ENCODE measurements at regions not wholly inside any gene's neighbourhood (a gene's known extent, or its start where the extent isn't known, plus 50 kb on each side); places are given as distances from the start of the nearest gene placed in this dataset.
A peak's percentile ranks its signal among the peaks of the same experiment; 100 is the strongest.

GRCh38 chr3:11089931-11090330, 64.4 kb upstream of the HRH1 start:
- H3K27me3 Mint-ChIP-seq, result peaks cover 3% of the 10 kb centered on the region
- H3K9me3 Mint-ChIP-seq, result no peaks in the 10 kb centered on the region
- H3K4me1 Mint-ChIP-seq, result no peaks in the 10 kb centered on the region
- POLR2A ChIA-PET, result no interaction called here
- no peaks in the 10 kb centered on the region for H3K36me3 Mint-ChIP-seq
- no peak overlapping the region for H3K4me3 Mint-ChIP-seq
- ATAC-seq (ENCODE audit: low read depth) (no peak), DNase-seq (no peak)
- H3K27ac Mint-ChIP-seq, result no peak overlapping the region

- Mint-ChIP-seq H3K27ac (no peak overlapping the region), H3K36me3 (no peaks in the 10 kb centered on the region), H3K4me3 (no peak overlapping the region), H3K27me3 (peaks cover 3% of the 10 kb centered on the region), H3K4me1 (no peaks in the 10 kb centered on the region), H3K9me3 (no peaks in the 10 kb centered on the region)
- DNase-seq (no peak), ATAC-seq (ENCODE audit: low read depth) (no peak)
- POLR2A ChIA-PET, result no interaction called here
These were observed 63.7 kb upstream of the HRH1 start for GRCh38 chr3:11090551-11090950.

GRCh38 chr3:11091088-11091590, 63.2 kb upstream of the HRH1 start:
- Mint-ChIP-seq H3K36me3 (no peaks in the 10 kb centered on the region), H3K9me3 (no peaks in the 10 kb centered on the region), H3K4me1 (no peaks in the 10 kb centered on the region), H3K27me3 (peaks cover 3% of the 10 kb centered on the region), H3K27ac (no peak overlapping the region), H3K4me3 (no peak overlapping the region)
- DNase-seq (no peak), ATAC-seq (ENCODE audit: low read depth) (no peak)
- POLR2A ChIA-PET, result no interaction called here

- H3K36me3 Mint-ChIP-seq, result no peaks in the 10 kb centered on the region
- POLR2A ChIA-PET, result no interaction called here
These were observed 62.5 kb upstream of the HRH1 start for GRCh38 chr3:11091791-11092190.

GRCh38 chr3:11093823-11094340, 60.4 kb upstream of the HRH1 start:
- no peak for DNase-seq
- no peak overlapping the region for H3K27ac Mint-ChIP-seq
- no peaks in the 10 kb centered on the region for H3K36me3 Mint-ChIP-seq
- peaks cover 1% of the 10 kb centered on the region for H3K4me1 Mint-ChIP-seq
- POLR2A ChIA-PET, result no interaction called here
- no peak overlapping the region for H3K4me3 Mint-ChIP-seq
- no peaks in the 10 kb centered on the region for H3K9me3 Mint-ChIP-seq
- no peak for ATAC-seq (ENCODE audit: low read depth)
- H3K27me3 Mint-ChIP-seq, result peaks cover 5% of the 10 kb centered on the region

More at GRCh38 chr3:11091791-11092190, 62.5 kb upstream of the HRH1 start:
- no peak for DNase-seq
- Mint-ChIP-seq H3K4me1 (no peaks in the 10 kb centered on the region), H3K27me3 (peaks cover 3% of the 10 kb centered on the region), H3K9me3 (no peaks in the 10 kb centered on the region), H3K4me3 (no peak overlapping the region), H3K27ac (no peak overlapping the region)
- ATAC-seq (ENCODE audit: low read depth), result no peak

GRCh38 chr3:11095932-11096265, 58.4 kb upstream of the HRH1 start:
- Mint-ChIP-seq H3K36me3 (no peaks in the 10 kb centered on the region), H3K27me3 (peaks cover 19% of the 10 kb centered on the region), H3K9me3 (no peaks in the 10 kb centered on the region), H3K4me3 (no peak overlapping the region), H3K27ac (no peak overlapping the region), H3K4me1 (peaks cover 1% of the 10 kb centered on the region)
- POLR2A ChIA-PET, result interaction anchor here (0.7 kb wide), 1 partner anchor 44 kb away, joined by 3 read pairs; no protein-coding TSS in a partner anchor
- DNase-seq, result no peak
- no peak for ATAC-seq (ENCODE audit: low read depth)

GRCh38 chr3:11096266-11097139, 57.8 kb upstream of the HRH1 start:
- no peak overlapping the region for H3K27ac Mint-ChIP-seq
- H3K27me3 Mint-ChIP-seq, result peaks cover 19% of the 10 kb centered on the region
- ATAC-seq (ENCODE audit: low read depth) (peak; percentile 89), DNase-seq (peak; percentile 60)
- H3K36me3 Mint-ChIP-seq, result no peaks in the 10 kb centered on the region
- peak overlapping the region; percentile 47 for H3K4me3 Mint-ChIP-seq
- peaks cover 1% of the 10 kb centered on the region for H3K4me1 Mint-ChIP-seq
- no peaks in the 10 kb centered on the region for H3K9me3 Mint-ChIP-seq
- POLR2A ChIA-PET, result interaction anchor here (0.7 kb wide), 1 partner anchor 43 kb away, joined by 3 read pairs; no protein-coding TSS in a partner anchor

GRCh38 chr3:11099306-11099705, 55.0 kb upstream of the HRH1 start:
- ATAC-seq (ENCODE audit: low read depth) (no peak), DNase-seq (no peak)
- POLR2A ChIA-PET, result no interaction called here
- Mint-ChIP-seq H3K4me3 (no peak overlapping the region), H3K36me3 (no peaks in the 10 kb centered on the region), H3K9me3 (peaks cover 6% of the 10 kb centered on the region), H3K4me1 (peaks cover 1% of the 10 kb centered on the region), H3K27me3 (peaks cover 30% of the 10 kb centered on the region), H3K27ac (no peak overlapping the region)
